GM21526 (cell line): ENCODE measurements at regions not wholly inside any gene's neighbourhood (a gene's known extent, or its start where the extent isn't known, plus 50 kb on each side); places are given as distances from the start of the nearest gene placed in this dataset.
A peak's percentile ranks its signal among the peaks of the same experiment; 100 is the strongest.
"Not testable (repeated sequence)": the region's sequence is repeated elsewhere in the genome, so short reads cannot be mapped to it uniquely, and the experiment has no call there.

Source experiments
- ATAC-seq: cut with Tn5 transposase; IDR thresholded peaks from one replicate; pipeline ENCODE4 v1.9.1; 2021; ENCODE audit warnings: moderate library complexity; ENCODE audit not compliant: unreplicated experiment, low FRiP score

DNA sequence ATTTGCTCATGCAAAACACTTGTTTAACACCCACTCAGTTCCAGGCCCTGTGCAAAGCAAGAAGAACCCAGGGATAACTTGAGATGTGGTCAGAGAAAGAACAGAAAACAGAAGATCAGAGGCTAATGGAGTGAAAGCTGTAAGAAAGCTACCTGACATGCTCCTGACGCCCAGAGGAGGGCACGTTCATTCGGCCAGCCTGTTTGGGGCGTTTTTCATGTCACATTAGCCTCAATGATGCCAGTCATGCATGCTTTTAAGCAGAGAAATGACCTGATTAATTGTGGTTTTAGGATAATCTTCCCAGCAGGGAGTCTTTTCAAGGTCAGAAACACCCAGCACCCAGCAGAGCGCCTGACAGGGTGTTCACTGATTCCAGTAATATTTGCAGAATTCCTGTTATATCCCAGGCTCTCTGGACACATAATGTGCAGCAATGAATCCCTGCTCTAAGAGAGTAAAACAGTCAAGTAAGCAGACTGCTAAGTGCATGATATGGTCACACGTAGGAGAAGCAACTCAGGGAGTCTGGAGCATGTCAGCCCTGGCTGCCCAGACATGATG, 320.0 kb downstream of the LRATD1 start:
- no peak for ATAC-seq

DNA sequence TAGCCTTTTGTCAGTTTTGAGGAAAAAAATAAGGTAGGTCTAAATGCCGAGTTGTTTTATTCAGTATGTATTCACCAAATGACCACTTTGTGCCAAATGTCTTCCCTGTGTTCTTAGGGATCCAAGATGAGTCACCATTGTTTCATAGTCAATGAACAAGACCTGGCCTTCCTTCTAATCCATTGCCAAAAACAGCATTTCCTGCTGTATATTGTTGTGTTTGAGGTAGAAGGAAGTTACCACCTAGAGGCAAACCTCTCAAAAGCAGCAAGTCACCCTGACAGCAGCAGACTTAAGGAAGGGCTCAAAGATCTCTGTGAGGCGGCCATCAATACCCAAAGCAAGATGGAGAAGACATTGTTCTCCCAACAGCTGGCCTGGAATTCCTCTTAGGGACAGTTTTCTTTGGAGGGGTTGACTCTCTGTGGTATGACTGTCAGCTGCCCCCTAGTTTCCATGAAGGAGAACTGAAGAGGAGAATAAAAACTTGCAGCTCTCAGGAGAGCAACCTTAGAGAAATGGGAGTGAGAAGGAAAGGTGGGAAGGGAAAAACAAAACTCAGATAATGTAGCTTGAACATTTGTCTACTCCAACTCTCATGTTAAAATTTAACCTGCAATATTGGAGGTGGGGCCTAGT, 328.3 kb downstream of the LRATD1 start:
- no peak for ATAC-seq

DNA sequence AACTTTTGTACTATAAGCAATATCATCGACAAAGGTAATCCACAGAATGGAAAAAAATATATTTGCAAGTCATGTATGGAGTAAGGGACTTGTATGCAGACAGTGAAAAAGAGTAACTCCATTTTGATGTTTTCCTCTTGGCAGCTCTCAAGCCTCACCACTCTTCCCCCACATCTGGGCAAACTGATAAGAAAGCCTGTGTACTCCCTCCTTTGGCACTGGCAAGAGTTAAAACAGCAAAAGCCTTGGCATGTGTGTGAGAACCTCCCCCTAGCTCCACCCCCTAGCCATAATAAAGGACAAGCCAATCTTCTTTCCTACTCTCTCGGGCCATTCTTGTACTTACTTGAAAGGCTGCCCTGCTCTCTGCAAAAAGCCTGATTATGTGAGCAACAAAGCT, 335.2 kb downstream of the LRATD1 start:
- ATAC-seq = no peak

DNA sequence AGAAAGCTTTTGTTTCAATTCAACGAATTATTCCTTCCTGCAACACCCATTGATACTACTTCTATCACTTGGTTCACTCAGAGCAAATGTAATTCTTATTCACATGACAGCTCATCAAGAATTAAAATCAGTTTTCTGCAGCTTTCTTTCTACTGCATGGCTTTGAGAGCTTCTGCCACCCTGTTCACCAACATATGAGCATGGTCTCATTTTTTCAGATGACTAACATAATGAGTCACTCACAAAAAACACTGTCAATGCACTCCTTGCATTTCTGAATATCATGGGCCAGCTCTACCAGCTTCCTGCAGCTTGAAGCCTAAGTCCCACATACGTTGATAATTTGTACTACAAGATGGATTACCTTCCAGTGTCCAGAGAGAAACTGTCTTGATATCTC, 342.9 kb downstream of the LRATD1 start:
- ATAC-seq = no peak

DNA sequence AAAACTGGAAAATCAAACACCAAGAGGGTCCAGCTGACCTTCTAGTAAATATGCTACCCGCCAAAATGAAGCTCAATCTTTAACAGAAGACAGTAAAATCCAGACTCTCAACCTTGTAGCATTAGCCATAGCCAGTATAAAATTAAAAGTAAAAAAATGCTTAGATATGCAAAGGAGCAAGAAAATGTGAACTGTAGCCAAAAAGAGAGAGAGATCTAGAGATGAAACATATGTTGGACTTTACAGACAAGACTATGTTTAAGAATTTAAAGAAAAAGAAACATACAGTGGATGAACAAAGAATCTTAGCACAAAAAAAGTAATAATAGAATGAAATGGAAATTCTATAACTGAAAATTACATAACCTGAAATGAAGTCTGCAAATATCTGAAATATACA, 344.5 kb downstream of the LRATD1 start:
- no peak for ATAC-seq

DNA sequence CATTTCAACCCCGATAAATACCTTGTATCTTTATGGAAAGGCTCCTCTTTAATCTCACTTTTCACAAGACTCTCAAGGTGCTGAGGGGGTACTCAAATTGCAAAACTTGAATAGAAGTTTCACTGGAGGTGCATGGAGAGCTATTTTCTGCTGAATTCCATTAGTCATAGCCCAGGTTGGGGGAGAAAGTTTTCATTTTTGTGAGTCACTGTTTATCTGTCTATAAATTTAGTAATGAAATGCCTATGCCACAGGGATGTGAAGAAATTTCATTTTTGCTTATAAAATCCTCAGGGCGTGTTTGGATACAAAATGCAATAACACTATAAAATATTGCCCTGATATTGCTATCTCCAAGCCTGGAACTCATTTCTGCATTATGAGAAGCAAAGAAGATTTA, 346.3 kb downstream of the LRATD1 start:
- ATAC-seq = no peak

DNA sequence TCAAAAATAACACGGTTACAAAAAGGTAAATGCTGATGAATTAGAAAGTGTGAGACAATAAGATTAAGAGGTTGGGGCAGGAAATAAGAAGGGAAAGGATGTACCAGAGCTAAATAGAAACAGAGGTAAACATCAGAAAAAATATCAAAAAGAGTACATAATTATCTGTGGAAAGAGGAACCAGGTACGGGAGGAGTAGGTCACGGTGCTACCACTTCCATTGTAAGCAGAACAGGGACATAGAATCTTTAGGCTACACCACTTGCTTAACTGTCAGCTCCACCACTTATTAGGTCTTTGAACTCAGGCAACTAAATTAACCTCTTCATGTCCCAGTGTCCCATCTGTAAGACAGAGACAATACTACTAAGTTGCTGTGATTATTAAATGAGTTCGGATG, 350.3 kb downstream of the LRATD1 start:
- ATAC-seq = peak; percentile 61

DNA sequence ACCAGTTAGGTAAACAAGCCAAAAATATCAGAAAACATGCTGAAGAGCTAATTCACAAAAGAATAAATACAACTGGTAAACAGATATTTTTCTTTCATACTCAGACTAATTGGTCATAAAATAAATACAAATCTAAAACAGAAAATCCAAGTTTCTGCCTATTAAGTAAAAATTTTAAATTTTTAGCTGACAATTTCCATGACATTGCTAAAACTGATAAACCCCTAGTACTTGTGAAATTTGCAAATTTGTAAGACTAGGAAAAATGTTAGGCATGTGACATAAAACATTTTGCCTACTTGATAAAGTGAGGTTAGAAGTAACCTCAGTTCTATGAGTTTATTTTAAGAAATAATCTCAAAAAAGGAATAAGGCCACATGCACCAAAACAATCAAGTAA, 356.1 kb downstream of the LRATD1 start:
- ATAC-seq = no peak

DNA sequence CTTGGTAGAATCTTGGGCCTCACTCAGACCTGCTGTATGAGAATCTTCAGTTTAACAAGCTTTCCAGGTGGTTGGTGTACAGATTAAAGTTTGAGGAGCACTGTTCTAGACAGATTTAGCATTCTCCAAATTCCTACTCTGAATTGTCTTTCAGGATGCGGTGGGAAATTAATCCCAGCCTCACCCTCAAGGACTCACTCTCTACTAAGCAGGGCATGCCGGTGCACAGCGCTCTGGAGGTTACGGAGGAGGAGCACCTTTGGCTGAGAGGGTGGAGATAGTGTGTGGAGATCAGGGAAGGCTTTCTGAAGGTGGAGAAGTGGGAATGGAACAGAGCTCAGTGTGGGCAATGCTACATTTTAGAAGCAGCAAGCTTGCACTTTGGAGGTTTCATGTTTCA, 359.2 kb downstream of the LRATD1 start:
- ATAC-seq = no peak

DNA sequence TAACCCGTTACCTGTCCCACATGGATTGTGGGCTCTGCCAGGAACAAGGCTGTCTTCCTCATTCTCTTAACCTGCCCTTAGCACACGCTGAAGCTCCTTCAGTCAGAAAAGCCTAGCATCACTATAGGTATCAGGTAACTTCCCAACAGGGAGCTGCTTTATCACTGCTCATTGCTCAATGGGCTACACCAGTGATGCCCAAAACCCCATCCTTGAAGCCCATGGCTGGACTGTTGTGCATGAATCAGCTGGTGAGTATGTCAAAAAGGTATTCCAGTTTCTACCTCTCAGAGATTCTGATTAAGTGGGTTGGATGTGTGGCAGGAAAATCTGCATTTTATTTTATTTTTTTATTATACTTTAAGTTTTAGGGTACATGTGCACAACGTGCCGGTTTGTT, 362.2 kb downstream of the LRATD1 start:
- no peak for ATAC-seq

DNA sequence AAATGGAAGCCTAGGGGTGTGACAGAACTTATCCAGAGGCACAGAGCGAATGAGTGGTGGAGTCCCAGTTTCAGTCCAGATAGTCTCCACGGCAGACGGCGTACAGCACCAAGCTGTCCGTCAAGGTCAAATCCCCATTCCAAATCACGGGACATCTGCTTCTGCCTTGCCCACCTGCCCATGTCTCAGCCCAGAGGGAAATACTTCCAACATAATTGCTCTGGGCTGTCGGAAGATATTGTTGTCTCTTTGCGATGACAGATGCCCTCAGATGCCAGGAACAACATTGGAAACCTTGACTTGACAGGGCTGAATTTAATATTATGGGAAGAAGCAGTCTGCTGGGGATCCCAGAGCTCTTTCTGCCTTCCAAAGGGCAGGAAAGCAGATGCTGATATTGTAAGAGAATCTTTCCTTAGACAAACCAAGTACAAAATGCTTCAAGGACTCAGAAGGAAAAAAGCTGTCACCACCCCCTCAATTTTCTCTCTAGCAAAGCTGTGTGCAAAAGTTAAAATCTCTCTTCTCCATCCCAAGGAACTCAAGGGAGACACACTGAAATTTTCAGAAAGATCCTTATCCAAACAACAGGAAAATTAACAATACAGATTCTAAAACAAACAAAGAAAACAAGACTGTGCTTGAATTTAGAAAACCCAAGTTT, 364.0 kb downstream of the LRATD1 start:
- no peak for ATAC-seq

DNA sequence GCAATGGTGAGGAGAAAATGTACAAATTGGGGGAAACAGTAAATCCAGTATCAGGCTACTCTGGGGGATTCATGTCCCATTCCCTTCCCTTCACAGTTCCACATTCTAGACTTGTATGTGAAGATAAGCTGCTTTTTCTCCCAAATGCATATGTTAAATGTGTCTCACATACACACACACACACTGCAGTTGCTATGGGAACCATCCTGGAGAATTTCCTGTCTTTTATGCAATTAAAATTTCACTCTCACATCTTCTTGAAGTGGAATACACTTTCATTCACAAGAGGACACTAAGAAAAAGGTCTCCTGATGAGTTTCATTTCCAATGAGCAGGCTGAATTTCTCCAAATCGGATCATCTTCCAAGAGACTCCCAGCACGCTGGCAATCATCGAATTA, 366.0 kb downstream of the LRATD1 start:
- ATAC-seq = no peak

DNA sequence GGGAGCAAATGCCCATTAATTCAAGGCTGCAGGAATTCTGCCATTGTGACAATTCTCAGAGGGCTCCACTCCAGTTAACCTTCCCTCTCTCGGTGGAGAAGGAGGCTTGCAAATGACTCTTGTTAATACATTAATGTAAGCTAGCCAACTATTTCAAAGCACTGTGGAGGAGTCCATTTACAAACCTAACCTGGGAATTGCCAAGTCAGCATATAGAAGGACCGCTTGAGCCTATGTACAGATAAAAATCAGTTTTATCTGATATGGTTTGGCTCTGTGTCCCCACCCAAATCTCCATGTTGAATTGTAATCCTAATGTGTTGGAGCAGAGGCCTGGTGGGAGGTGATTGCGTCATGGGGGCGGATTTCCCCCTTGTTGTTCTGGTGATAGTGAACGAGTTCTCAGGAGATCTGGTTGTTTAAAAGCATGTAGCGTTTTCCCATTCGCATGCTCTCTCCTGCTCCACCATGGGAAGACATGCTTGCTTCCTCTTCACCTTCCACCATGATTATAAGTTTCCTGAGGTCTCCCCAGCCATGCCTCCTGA, 366.7 kb downstream of the LRATD1 start:
- no peak for ATAC-seq

DNA sequence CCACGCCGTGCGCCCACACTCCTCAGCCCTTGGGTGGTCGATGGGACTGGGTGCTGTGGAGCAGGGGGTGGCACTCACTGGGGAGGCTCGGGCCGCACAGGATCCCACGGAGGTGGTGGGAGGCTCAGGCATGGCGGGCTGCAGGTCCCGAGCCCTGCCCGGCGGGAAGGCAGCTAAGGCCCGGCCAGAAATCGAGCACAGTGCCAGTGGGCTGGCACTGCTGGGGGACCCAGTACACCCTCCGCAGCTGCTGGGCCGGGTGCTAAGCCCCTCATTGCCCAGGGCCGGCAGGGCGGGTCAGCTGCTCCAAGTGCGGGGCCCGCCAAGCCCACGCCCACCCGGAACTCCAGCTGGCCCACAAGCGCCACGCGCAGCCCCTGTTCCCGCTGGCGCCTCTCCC, 370.0 kb downstream of the LRATD1 start:
- ATAC-seq = not testable (repeated sequence)

DNA sequence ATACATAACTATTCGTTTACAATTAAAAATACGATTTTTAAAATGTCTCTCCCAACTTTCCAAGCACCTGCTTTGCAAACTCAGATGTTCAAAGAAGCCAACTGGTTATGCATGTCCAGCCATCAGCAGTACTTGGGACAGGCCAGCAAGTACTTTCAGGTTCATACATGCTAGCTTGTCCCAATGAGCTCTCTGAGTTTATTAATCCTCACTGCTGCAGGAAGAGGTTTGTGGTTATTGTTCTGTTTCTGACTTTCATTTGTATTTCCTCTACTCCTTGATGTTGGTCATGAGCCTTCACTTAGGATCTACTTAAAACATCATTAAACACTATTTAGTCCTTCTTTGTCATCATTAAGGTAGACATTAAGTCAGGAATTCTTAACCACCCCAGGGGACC, 374.1 kb downstream of the LRATD1 start:
- ATAC-seq = peak; percentile 56

DNA sequence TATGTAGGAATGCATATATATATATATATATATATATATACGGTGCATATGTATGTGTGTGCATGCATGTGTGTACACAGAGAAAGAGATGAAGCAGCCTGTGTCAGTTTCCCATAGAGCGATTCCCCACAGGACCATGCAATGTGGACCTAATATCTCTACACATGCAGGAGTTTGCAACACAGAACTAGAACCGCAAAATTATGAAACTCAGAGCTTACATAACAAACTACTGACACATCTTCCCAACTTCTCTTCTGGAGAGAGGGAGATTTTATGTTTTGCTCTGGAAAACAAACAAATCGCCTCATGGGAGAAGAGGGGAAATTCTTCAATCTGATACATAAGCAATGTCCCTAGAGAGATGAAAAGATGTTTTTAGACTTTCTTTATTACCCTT, 377.2 kb downstream of the LRATD1 start:
- ATAC-seq = no peak

DNA sequence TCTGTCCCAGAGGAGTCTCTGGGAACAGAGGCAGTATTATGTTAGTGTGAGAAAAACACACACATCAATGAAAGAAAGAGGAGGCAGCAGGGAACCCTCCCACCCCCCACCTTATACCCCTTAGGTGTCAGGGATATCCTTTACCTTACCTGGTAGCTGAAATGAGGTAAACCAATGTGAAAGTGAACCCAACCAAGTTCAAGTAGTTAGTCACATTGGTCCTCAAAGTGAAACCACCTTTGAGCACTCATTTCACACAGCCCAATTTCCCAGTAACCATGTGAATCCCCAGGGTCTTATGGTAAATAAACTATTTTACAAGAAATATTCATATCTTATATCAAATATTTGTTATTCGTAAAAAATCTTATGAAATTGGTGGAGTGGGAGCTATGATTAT, 377.8 kb downstream of the LRATD1 start:
- no peak for ATAC-seq

DNA sequence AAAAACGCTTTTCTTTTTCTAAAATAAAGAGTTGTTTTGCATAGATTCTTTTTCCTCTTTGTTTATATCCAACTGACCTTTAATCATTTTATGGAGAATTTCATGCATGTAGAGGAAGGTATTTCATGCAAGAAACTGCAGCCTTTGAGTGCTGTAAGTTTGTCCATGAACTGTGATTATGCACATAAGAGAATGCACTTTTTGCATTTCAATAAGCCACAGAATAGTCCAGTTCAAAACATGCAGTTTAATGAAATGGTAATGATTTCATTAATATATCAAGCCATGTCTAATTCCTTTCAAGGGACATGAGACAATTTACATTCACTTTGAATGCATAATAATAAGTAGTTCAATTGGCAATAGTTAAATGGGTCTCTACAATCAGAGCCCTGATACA, 386.3 kb downstream of the LRATD1 start:
- no peak for ATAC-seq

DNA sequence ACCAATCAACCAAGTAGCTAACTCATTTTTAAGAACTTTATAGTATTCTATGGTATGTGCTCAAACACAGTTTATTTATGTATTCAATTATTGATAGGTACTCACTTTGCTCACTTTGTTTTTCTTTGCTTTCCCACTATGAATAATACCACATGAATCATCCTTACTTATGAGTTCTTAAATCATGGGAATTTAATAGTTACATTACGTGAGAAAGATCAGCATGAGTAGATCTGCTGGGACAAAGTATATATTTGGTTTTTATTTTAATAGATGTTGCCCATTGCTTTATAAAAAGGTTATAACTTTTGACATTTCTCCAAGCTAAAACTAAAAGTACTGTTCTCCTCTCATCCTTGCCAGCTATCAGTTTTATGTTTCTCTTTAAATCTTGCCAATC, 390.7 kb downstream of the LRATD1 start:
- no peak for ATAC-seq

DNA sequence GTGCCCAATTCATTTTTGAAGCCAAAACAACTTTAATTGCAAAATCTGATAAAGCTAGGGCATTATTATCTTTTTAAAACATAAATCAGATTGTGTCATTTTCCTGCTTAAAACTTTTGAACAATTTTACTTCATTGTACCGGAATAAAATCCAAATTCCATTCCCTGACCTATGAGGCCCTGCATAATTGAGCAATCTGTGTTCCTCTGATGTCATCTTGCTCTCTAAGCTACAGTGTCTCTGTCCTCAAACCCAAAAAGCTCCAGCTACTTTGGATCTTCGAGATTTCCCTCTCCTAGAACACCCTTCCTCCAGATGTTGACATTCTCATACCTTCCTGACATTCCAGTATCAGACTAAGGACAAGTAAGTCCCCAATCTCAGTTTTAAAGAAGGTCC, 395.9 kb downstream of the LRATD1 start:
- no peak for ATAC-seq

DNA sequence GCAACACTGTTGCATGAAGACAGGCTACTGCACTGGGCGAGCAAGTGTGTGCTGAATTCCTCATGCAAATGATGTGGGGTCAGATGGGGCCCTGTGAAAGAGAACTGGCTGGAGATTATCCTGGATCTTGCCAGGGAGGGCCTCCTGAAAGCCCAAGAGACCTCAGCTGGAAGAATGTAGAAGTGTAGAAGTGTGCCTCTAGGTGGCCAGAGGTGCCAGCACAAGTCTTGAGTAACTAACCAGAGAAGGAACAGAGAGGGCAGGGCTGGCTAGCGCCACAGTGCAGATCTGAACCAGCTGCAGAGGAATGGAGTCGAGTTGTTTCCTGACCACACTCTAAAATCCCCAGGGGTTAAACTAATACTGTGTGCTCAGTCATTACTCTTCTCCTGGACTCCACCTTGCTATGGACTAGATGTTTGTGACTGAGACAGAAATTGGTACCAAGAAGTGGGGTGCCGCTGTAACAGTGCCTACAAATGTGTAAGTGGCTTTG, 399.3 kb downstream of the LRATD1 start:
- peak; percentile 97 for ATAC-seq

DNA sequence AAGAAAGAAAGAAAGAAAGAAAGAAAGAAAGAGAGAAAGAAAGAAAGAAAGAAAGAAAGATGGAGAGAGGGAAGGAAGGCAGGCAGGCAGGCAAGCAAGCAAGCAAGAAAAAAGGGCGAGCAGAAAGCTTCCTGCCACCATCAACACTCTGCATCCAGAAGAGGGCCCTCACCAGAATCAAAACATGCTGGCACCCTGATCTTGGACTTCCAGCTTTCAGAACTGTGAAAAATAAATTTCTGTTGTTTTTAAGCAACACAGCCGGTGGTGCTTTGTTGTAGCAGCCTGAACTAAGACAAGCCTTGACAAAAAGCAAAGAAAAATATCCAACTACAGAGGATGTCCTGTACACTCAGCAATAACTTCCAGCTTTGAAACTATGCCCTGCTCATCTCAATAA, 401.7 kb downstream of the LRATD1 start:
- no peak for ATAC-seq
